ENCODE measurements at regions not wholly inside any gene's neighbourhood (a gene's known extent, or its start where the extent isn't known, plus 50 kb on each side); places are given as distances from the start of the nearest gene placed in this dataset.

DNA sequence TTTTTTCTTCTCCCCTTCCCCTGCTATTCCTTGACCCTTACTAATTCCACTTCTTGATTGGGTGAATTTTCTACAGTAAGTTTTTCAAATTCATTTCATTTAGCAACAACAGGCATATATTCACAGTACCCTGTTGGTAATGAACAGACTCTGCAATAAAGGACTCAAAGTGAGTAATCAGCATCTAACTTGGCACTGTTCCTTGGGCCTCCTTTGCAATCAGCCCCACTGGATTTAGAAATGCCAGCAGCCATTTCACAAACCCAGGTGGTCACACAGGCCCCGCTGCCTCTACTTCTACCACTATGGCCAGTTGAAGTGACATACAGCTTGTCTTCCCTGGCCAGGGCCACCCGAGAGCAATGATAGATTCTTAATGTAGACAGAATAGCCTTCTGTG, 113.8 kb downstream of the CYB561 start:
- Mint-ChIP-seq H3K4me3 (no peak overlapping the region), H3K36me3 (no peaks in the 10 kb centered on the region), H3K9me3 (no peaks in the 10 kb centered on the region), H3K4me1 (no peaks in the 10 kb centered on the region), H3K27ac (no peak overlapping the region), H3K27me3 (ENCODE audit: low read depth) (no peaks in the 10 kb centered on the region)
- ATAC-seq, result no peak
- no peak for TF ChIP-seq NR2C2 (CRISPR knock-in tag; IDR thresholded peaks at IDR 0.05)
- no peak for TF ChIP-seq FOXK1 (CRISPR knock-in tag; IDR thresholded peaks at IDR 0.05)
- TF ChIP-seq, protein P1, sequence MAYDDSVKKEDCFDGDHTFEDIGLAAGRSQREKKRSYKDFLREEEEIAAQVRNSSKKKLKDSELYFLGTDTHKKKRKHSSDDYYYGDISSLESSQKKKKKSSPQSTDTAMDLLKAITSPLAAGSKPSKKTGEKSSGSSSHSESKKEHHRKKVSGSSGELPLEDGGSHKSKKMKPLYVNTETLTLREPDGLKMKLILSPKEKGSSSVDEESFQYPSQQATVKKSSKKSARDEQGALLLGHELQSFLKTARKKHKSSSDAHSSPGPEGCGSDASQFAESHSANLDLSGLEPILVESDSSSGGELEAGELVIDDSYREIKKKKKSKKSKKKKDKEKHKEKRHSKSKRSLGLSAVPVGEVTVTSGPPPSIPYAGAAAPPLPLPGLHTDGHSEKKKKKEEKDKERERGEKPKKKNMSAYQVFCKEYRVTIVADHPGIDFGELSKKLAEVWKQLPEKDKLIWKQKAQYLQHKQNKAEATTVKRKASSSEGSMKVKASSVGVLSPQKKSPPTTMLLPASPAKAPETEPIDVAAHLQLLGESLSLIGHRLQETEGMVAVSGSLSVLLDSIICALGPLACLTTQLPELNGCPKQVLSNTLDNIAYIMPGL (CRISPR knock-in tag; IDR thresholded peaks at IDR 0.05), result no peak
- no peak for TF ChIP-seq OVOL2 (CRISPR knock-in tag; IDR thresholded peaks at IDR 0.05; ENCODE audit: borderline replicate concordance)
- TF ChIP-seq, protein P2, sequence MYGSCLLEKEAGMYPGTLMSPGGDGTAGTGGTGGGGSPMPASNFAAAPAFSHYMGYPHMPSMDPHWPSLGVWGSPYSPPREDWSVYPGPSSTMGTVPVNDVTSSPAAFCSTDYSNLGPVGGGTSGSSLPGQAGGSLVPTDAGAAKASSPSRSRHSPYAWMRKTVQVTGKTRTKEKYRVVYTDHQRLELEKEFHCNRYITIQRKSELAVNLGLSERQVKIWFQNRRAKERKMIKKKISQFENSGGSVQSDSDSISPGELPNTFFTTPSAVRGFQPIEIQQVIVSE (CRISPR knock-in tag; IDR thresholded peaks at IDR 0.05; ENCODE audit: borderline replicate concordance), result no peak
- no peak for TF ChIP-seq ZBTB21 (CRISPR knock-in tag; IDR thresholded peaks at IDR 0.05; ENCODE audit: borderline replicate concordance)
- TF ChIP-seq, protein P3, sequence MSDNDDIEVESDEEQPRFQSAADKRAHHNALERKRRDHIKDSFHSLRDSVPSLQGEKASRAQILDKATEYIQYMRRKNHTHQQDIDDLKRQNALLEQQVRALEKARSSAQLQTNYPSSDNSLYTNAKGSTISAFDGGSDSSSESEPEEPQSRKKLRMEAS (CRISPR knock-in tag; IDR thresholded peaks at IDR 0.05), result no peak
- TF ChIP-seq JUN (CRISPR knock-in tag; IDR thresholded peaks at IDR 0.05), result no peak
- TF ChIP-seq, protein P4, sequence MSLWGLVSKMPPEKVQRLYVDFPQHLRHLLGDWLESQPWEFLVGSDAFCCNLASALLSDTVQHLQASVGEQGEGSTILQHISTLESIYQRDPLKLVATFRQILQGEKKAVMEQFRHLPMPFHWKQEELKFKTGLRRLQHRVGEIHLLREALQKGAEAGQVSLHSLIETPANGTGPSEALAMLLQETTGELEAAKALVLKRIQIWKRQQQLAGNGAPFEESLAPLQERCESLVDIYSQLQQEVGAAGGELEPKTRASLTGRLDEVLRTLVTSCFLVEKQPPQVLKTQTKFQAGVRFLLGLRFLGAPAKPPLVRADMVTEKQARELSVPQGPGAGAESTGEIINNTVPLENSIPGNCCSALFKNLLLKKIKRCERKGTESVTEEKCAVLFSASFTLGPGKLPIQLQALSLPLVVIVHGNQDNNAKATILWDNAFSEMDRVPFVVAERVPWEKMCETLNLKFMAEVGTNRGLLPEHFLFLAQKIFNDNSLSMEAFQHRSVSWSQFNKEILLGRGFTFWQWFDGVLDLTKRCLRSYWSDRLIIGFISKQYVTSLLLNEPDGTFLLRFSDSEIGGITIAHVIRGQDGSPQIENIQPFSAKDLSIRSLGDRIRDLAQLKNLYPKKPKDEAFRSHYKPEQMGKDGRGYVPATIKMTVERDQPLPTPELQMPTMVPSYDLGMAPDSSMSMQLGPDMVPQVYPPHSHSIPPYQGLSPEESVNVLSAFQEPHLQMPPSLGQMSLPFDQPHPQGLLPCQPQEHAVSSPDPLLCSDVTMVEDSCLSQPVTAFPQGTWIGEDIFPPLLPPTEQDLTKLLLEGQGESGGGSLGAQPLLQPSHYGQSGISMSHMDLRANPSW (CRISPR knock-in tag; conservative IDR thresholded peaks at IDR 0.05; ENCODE audit: low read depth), result no peak
- ChIA-PET POLR2A (no interaction called here), CTCF (interaction anchor here (1.0 kb wide), 1 partner anchor 74 kb away, joined by 3 read pairs; no protein-coding TSS in a partner anchor)
- DNase-seq (ENCODE audit: low spot score), result no peak

DNA sequence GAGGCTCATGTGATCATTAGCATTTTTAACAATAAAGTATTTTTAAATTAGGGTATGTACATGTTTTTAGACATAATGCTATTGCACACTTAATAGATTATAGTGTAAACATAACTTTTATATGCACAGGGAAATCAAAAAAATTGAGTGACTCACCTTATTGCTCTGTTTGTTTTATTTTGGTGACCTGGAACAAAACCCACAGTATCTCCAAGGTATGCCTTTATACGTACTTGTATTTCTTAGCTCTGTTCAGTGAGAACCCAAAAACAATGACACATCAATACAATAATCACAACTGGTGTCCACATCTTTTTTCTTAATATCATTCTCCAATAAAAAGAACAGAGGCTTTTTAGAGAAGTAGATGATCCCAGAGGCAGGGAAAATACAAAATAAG, 112.2 kb downstream of the CYB561 start:
- CTCF ChIA-PET, result no interaction called here
- TF ChIP-seq, protein P5, sequence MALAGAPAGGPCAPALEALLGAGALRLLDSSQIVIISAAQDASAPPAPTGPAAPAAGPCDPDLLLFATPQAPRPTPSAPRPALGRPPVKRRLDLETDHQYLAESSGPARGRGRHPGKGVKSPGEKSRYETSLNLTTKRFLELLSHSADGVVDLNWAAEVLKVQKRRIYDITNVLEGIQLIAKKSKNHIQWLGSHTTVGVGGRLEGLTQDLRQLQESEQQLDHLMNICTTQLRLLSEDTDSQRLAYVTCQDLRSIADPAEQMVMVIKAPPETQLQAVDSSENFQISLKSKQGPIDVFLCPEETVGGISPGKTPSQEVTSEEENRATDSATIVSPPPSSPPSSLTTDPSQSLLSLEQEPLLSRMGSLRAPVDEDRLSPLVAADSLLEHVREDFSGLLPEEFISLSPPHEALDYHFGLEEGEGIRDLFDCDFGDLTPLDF (CRISPR knock-in tag; IDR thresholded peaks at IDR 0.05), result no peak
- TF ChIP-seq SMAD3 (CRISPR knock-in tag; IDR thresholded peaks at IDR 0.05; ENCODE audit: borderline replicate concordance) (no peak), KAT7 (CRISPR knock-in tag; IDR thresholded peaks at IDR 0.05; ENCODE audit: borderline replicate concordance) (no peak), ZNF219 (CRISPR knock-in tag; IDR thresholded peaks at IDR 0.05; ENCODE audit: borderline replicate concordance) (no peak), ZBTB21 (CRISPR knock-in tag; IDR thresholded peaks at IDR 0.05; ENCODE audit: borderline replicate concordance) (no peak), NFATC4 (CRISPR knock-in tag; IDR thresholded peaks at IDR 0.05) (no peak), ESRRA (CRISPR knock-in tag; IDR thresholded peaks at IDR 0.05; ENCODE audit: borderline replicate concordance) (no peak), NR2C2 (CRISPR knock-in tag; IDR thresholded peaks at IDR 0.05) (no peak), EMX1 (CRISPR knock-in tag; IDR thresholded peaks at IDR 0.05) (no peak)
- TF ChIP-seq, protein P6, sequence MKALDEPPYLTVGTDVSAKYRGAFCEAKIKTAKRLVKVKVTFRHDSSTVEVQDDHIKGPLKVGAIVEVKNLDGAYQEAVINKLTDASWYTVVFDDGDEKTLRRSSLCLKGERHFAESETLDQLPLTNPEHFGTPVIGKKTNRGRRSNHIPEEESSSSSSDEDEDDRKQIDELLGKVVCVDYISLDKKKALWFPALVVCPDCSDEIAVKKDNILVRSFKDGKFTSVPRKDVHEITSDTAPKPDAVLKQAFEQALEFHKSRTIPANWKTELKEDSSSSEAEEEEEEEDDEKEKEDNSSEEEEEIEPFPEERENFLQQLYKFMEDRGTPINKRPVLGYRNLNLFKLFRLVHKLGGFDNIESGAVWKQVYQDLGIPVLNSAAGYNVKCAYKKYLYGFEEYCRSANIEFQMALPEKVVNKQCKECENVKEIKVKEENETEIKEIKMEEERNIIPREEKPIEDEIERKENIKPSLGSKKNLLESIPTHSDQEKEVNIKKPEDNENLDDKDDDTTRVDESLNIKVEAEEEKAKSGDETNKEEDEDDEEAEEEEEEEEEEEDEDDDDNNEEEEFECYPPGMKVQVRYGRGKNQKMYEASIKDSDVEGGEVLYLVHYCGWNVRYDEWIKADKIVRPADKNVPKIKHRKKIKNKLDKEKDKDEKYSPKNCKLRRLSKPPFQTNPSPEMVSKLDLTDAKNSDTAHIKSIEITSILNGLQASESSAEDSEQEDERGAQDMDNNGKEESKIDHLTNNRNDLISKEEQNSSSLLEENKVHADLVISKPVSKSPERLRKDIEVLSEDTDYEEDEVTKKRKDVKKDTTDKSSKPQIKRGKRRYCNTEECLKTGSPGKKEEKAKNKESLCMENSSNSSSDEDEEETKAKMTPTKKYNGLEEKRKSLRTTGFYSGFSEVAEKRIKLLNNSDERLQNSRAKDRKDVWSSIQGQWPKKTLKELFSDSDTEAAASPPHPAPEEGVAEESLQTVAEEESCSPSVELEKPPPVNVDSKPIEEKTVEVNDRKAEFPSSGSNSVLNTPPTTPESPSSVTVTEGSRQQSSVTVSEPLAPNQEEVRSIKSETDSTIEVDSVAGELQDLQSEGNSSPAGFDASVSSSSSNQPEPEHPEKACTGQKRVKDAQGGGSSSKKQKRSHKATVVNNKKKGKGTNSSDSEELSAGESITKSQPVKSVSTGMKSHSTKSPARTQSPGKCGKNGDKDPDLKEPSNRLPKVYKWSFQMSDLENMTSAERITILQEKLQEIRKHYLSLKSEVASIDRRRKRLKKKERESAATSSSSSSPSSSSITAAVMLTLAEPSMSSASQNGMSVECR (CRISPR knock-in tag; IDR thresholded peaks at IDR 0.05; ENCODE audit: borderline replicate concordance), result no peak
- TF ChIP-seq, protein P1 (CRISPR knock-in tag; IDR thresholded peaks at IDR 0.05), result no peak
- TF ChIP-seq, protein P7, sequence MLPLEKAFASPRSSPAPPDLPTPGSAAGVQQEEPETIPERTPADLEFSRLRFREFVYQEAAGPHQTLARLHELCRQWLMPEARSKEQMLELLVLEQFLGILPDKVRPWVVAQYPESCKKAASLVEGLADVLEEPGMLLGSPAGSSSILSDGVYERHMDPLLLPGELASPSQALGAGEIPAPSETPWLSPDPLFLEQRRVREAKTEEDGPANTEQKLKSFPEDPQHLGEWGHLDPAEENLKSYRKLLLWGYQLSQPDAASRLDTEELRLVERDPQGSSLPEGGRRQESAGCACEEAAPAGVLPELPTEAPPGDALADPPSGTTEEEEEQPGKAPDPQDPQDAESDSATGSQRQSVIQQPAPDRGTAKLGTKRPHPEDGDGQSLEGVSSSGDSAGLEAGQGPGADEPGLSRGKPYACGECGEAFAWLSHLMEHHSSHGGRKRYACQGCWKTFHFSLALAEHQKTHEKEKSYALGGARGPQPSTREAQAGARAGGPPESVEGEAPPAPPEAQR (CRISPR knock-in tag; IDR thresholded peaks at IDR 0.05), result no peak

More for the DNA sequence above, 112.2 kb downstream of the CYB561 start:
- no peak overlapping the region for H3K27ac Mint-ChIP-seq
- no peaks in the 10 kb centered on the region for H3K4me1 Mint-ChIP-seq
- no peak overlapping the region for H3K4me3 Mint-ChIP-seq
- DNase-seq (ENCODE audit: low spot score), result no peak
- no peak for ATAC-seq
- H3K27me3 Mint-ChIP-seq (ENCODE audit: low read depth), result no peaks in the 10 kb centered on the region
- no peaks in the 10 kb centered on the region for H3K9me3 Mint-ChIP-seq
- H3K36me3 Mint-ChIP-seq, result no peaks in the 10 kb centered on the region
- POLR2A ChIA-PET, result no interaction called here

Measured in WTC11 (cell line).